HEK293 (cell line): ENCODE measurements at regions not wholly inside any gene's neighbourhood (a gene's known extent, or its start where the extent isn't known, plus 50 kb on each side); places are given as distances from the start of the nearest gene placed in this dataset.

Experiments
- CTCF ChIA-PET: fragments of 350-600 bp; formaldehyde crosslinking; extraction: SDS; loops from one replicate; lab custom pipeline; 2021; ENCODE audit warnings: antibody characterized with exemption; lab: Yijun Ruan, JAX
- POLR2A ChIA-PET: fragments of 300-600 bp; formaldehyde crosslinking; extraction: SDS; loops from one replicate; lab custom pipeline; 2020; ENCODE audit warnings: antibody characterized with exemption, inconsistent platforms; lab: Yijun Ruan, JAX
- H3K27ac ChIP-seq: fragments of 200-500 bp; sonication (Bioruptor generic); 2 replicates; pipeline ENCODE4 v1.5.1; 2014; ENCODE audit warnings: low read depth, low read length, control low read depth, inconsistent platforms; ENCODE audit errors: extremely low read depth
- H3K36me3 ChIP-seq, 2 experiments: fragments of 200-500 bp in 1 of 2; sonication (Bioruptor generic) in 1 of 2; 1 replicate in 1 of 2; 2 replicates in 1 of 2; pipeline ENCODE4 v1.5.1; 2014 to 2017; ENCODE audit warnings: inconsistent platforms in 2 of 2, low read length in 2 of 2; ENCODE audit not compliant: control insufficient read depth in 2 of 2, insufficient read depth in 1 of 2
- H3K4me1 ChIP-seq: fragments of 200-500 bp; sonication (Bioruptor generic); 2 replicates; pipeline ENCODE4 v1.5.1; 2014; ENCODE audit warnings: mild to moderate bottlenecking, low read length, inconsistent platforms; ENCODE audit not compliant: control insufficient read depth, insufficient read depth
- H3K4me3 ChIP-seq: 2 replicates; pipeline ENCODE4 v1.5.1; 2011; ENCODE audit warnings: low read depth, mild to moderate bottlenecking, control low read depth, low read length, moderate library complexity
- H3K9me3 ChIP-seq: fragments of 200-500 bp; sonication (Bioruptor generic); 2 replicates; pipeline ENCODE4 v1.5.1; 2014; ENCODE audit warnings: low read depth, low read length, inconsistent platforms; ENCODE audit not compliant: control insufficient read depth, insufficient read depth
- FEZF1 ChIP-seq: fragments of 450-650 bp; formaldehyde crosslinking; IDR thresholded peaks from 2 replicates; pipeline ENCODE4 v1.5.1; 2016; ENCODE audit warnings: missing biosample characterization, missing genetic modification characterization
- HOXD13 ChIP-seq: sonication (generic); formaldehyde crosslinking; IDR thresholded peaks from 2 replicates; pipeline ENCODE4 v1.8.0; 2022; ENCODE audit warnings: missing genetic modification reagents, borderline replicate concordance
- KLF10 ChIP-seq: fragments of 450-650 bp; IDR thresholded peaks from 2 replicates; pipeline ENCODE4 v1.5.1; 2018; ENCODE audit warnings: missing biosample characterization, mild to moderate bottlenecking, missing genetic modification characterization
- KLF16 ChIP-seq: fragments of 450-650 bp; formaldehyde crosslinking; IDR thresholded peaks from 2 replicates; pipeline ENCODE4 v1.5.1; 2017; ENCODE audit warnings: missing biosample characterization, missing genetic modification characterization
- REPIN1 ChIP-seq: fragments of 450-650 bp; formaldehyde crosslinking; IDR thresholded peaks from 2 replicates; pipeline ENCODE4 v1.5.1; 2017; ENCODE audit warnings: missing biosample characterization, missing genetic modification characterization, low read depth
- TCF7L2 ChIP-seq: IDR thresholded peaks from 2 replicates; pipeline ENCODE4 v1.6.1; 2011; ENCODE audit warnings: low read depth, mild to moderate bottlenecking, inconsistent platforms, low read length, moderate library complexity, borderline replicate concordance
- TRIM28 ChIP-seq: IDR thresholded peaks from 2 replicates; pipeline ENCODE4 v1.6.1; 2011; ENCODE audit warnings: low read length, control low read depth, borderline replicate concordance
- ZNF121 ChIP-seq: fragments of 450-650 bp; formaldehyde crosslinking; IDR thresholded peaks from 2 replicates; pipeline ENCODE4 v1.5.1; 2016; ENCODE audit warnings: missing biosample characterization, missing genetic modification characterization
- ZNF140 ChIP-seq: fragments of 450-650 bp; formaldehyde crosslinking; IDR thresholded peaks from 2 replicates; pipeline ENCODE4 v1.5.1; 2016; ENCODE audit warnings: missing biosample characterization, missing genetic modification characterization
- ZNF19 ChIP-seq: fragments of 450-650 bp; formaldehyde crosslinking; IDR thresholded peaks from 2 replicates; pipeline ENCODE4; 2016; ENCODE audit warnings: missing biosample characterization, missing genetic modification characterization, low read depth
- ZNF274 ChIP-seq, 2 experiments: fragments of 200-500 bp in 1 of 2; fragments of 450-650 bp in 1 of 2; sonication (Bioruptor generic) in 1 of 2; formaldehyde crosslinking in 1 of 2; IDR thresholded peaks; 2 replicates each; pipeline versions ENCODE4 v1.5.1 to v1.6.1; 2014 to 2016; ENCODE audit warnings: borderline replicate concordance in 1 of 2, inconsistent platforms in 1 of 2, low read length in 1 of 2, missing biosample characterization in 1 of 2, missing genetic modification characterization in 1 of 2
- ZNF324 ChIP-seq: fragments of 450-650 bp; formaldehyde crosslinking; IDR thresholded peaks from 2 replicates; pipeline ENCODE4 v1.5.1; 2016; ENCODE audit warnings: missing biosample characterization, missing genetic modification characterization
- ZNF513 ChIP-seq: fragments of 450-650 bp; IDR thresholded peaks from 2 replicates; pipeline ENCODE4 v1.5.1; 2018; ENCODE audit warnings: missing biosample characterization, missing genetic modification characterization
- ZNF623 ChIP-seq: fragments of 450-650 bp; formaldehyde crosslinking; IDR thresholded peaks from 2 replicates; pipeline ENCODE4 v1.5.1; 2016; ENCODE audit warnings: missing biosample characterization, missing genetic modification characterization
- ZNF629 ChIP-seq: fragments of 450-650 bp; formaldehyde crosslinking; IDR thresholded peaks from 2 replicates; pipeline ENCODE4 v1.5.1; 2017; ENCODE audit warnings: missing biosample characterization, missing genetic modification characterization
- TF ChIP-seq, protein P1 (sequence below): fragments of 450-650 bp; formaldehyde crosslinking; IDR thresholded peaks from 2 replicates; pipeline ENCODE4 v1.5.1; 2016; ENCODE audit warnings: missing biosample characterization, missing genetic modification characterization, borderline replicate concordance
- TF ChIP-seq, protein P2 (sequence below): fragments of 450-650 bp; formaldehyde crosslinking; IDR thresholded peaks from 2 replicates; pipeline ENCODE4 v1.5.1; 2016; ENCODE audit warnings: missing biosample characterization, missing genetic modification characterization
- TF ChIP-seq, protein P3 (sequence below): fragments of 450-650 bp; formaldehyde crosslinking; IDR thresholded peaks from 2 replicates; pipeline ENCODE4 v1.5.1; 2016; ENCODE audit warnings: missing biosample characterization, missing genetic modification characterization
- TF ChIP-seq, protein P4 (sequence below): fragments of 450-650 bp; formaldehyde crosslinking; IDR thresholded peaks from 2 replicates; pipeline ENCODE4 v1.5.1; 2017; ENCODE audit warnings: missing biosample characterization, missing genetic modification characterization
- TF ChIP-seq, protein P5 (sequence below): fragments of 450-650 bp; IDR thresholded peaks from 2 replicates; pipeline ENCODE4 v1.5.1; 2018; ENCODE audit warnings: missing biosample characterization, mild to moderate bottlenecking, missing genetic modification characterization

- TF ChIP-seq, protein P1, sequence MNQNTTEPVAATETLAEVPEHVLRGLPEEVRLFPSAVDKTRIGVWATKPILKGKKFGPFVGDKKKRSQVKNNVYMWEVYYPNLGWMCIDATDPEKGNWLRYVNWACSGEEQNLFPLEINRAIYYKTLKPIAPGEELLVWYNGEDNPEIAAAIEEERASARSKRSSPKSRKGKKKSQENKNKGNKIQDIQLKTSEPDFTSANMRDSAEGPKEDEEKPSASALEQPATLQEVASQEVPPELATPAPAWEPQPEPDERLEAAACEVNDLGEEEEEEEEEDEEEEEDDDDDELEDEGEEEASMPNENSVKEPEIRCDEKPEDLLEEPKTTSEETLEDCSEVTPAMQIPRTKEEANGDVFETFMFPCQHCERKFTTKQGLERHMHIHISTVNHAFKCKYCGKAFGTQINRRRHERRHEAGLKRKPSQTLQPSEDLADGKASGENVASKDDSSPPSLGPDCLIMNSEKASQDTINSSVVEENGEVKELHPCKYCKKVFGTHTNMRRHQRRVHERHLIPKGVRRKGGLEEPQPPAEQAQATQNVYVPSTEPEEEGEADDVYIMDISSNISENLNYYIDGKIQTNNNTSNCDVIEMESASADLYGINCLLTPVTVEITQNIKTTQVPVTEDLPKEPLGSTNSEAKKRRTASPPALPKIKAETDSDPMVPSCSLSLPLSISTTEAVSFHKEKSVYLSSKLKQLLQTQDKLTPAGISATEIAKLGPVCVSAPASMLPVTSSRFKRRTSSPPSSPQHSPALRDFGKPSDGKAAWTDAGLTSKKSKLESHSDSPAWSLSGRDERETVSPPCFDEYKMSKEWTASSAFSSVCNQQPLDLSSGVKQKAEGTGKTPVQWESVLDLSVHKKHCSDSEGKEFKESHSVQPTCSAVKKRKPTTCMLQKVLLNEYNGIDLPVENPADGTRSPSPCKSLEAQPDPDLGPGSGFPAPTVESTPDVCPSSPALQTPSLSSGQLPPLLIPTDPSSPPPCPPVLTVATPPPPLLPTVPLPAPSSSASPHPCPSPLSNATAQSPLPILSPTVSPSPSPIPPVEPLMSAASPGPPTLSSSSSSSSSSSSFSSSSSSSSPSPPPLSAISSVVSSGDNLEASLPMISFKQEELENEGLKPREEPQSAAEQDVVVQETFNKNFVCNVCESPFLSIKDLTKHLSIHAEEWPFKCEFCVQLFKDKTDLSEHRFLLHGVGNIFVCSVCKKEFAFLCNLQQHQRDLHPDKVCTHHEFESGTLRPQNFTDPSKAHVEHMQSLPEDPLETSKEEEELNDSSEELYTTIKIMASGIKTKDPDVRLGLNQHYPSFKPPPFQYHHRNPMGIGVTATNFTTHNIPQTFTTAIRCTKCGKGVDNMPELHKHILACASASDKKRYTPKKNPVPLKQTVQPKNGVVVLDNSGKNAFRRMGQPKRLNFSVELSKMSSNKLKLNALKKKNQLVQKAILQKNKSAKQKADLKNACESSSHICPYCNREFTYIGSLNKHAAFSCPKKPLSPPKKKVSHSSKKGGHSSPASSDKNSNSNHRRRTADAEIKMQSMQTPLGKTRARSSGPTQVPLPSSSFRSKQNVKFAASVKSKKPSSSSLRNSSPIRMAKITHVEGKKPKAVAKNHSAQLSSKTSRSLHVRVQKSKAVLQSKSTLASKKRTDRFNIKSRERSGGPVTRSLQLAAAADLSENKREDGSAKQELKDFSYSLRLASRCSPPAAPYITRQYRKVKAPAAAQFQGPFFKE (tag by site-specific recombination) = no peak
- TF ChIP-seq ZNF623 (tag by site-specific recombination) = no peak
- no peak for TF ChIP-seq ZNF629 (tag by site-specific recombination)
- TF ChIP-seq, protein P2, sequence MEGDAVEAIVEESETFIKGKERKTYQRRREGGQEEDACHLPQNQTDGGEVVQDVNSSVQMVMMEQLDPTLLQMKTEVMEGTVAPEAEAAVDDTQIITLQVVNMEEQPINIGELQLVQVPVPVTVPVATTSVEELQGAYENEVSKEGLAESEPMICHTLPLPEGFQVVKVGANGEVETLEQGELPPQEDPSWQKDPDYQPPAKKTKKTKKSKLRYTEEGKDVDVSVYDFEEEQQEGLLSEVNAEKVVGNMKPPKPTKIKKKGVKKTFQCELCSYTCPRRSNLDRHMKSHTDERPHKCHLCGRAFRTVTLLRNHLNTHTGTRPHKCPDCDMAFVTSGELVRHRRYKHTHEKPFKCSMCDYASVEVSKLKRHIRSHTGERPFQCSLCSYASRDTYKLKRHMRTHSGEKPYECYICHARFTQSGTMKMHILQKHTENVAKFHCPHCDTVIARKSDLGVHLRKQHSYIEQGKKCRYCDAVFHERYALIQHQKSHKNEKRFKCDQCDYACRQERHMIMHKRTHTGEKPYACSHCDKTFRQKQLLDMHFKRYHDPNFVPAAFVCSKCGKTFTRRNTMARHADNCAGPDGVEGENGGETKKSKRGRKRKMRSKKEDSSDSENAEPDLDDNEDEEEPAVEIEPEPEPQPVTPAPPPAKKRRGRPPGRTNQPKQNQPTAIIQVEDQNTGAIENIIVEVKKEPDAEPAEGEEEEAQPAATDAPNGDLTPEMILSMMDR = no peak
- TF ChIP-seq ZNF274 (IDR thresholded peaks at IDR 0.05; ENCODE audit: low read length) = no peak
- no peak for TF ChIP-seq ZNF274 (tag by site-specific recombination; IDR thresholded peaks at IDR 0.05; ENCODE audit: borderline replicate concordance)
- TF ChIP-seq, protein P3, sequence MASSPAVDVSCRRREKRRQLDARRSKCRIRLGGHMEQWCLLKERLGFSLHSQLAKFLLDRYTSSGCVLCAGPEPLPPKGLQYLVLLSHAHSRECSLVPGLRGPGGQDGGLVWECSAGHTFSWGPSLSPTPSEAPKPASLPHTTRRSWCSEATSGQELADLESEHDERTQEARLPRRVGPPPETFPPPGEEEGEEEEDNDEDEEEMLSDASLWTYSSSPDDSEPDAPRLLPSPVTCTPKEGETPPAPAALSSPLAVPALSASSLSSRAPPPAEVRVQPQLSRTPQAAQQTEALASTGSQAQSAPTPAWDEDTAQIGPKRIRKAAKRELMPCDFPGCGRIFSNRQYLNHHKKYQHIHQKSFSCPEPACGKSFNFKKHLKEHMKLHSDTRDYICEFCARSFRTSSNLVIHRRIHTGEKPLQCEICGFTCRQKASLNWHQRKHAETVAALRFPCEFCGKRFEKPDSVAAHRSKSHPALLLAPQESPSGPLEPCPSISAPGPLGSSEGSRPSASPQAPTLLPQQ (tag by site-specific recombination) = no peak
- TF ChIP-seq KLF10 (tag by site-specific recombination) = no peak
- TF ChIP-seq, all 188 proteins: peak for 0
Observed at GRCh38 chr7:53684693-53685092, 649.3 kb downstream of the POM121L12 start (continued).

DNA sequence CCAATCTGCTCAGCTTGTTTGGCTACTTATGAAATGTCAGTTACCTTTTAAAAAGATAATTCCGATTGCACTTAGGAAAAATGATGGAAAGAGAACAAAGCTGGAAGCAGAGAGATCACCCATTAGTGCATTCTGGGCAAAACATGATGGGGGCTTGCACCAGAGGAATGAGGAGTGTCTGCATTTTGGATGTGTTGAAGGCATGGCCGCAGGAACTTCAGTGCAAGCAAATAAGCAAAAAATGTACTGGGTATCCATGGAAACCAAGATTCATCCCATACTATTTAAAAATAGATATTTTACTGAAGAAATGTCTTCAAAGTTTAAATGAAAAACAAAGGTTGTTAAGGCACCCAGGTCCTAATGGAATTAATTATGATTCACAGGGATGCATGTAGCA, 655.0 kb downstream of the POM121L12 start:
- Histone ChIP-seq H3K36me3 (no peaks in the 10 kb centered on the region), H3K9me3 (no peaks in the 10 kb centered on the region), H3K4me3 (no peak overlapping the region), H3K27ac (no peak overlapping the region), H3K4me1 (no peaks in the 10 kb centered on the region)
- ChIA-PET POLR2A (no interaction called here), CTCF (no interaction called here)
- no peak for TF ChIP-seq ZNF121 (tag by site-specific recombination)
- no peak for TF ChIP-seq ZNF324
- TF ChIP-seq, protein P4, sequence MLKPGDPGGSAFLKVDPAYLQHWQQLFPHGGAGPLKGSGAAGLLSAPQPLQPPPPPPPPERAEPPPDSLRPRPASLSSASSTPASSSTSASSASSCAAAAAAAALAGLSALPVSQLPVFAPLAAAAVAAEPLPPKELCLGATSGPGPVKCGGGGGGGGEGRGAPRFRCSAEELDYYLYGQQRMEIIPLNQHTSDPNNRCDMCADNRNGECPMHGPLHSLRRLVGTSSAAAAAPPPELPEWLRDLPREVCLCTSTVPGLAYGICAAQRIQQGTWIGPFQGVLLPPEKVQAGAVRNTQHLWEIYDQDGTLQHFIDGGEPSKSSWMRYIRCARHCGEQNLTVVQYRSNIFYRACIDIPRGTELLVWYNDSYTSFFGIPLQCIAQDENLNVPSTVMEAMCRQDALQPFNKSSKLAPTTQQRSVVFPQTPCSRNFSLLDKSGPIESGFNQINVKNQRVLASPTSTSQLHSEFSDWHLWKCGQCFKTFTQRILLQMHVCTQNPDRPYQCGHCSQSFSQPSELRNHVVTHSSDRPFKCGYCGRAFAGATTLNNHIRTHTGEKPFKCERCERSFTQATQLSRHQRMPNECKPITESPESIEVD (tag by site-specific recombination) = no peak
- TF ChIP-seq KLF16 = no peak
- TF ChIP-seq HOXD13 (CRISPR knock-in tag) = no peak
- TF ChIP-seq TCF7L2 = no peak
- TF ChIP-seq TRIM28 = no peak
- TF ChIP-seq, protein P5, sequence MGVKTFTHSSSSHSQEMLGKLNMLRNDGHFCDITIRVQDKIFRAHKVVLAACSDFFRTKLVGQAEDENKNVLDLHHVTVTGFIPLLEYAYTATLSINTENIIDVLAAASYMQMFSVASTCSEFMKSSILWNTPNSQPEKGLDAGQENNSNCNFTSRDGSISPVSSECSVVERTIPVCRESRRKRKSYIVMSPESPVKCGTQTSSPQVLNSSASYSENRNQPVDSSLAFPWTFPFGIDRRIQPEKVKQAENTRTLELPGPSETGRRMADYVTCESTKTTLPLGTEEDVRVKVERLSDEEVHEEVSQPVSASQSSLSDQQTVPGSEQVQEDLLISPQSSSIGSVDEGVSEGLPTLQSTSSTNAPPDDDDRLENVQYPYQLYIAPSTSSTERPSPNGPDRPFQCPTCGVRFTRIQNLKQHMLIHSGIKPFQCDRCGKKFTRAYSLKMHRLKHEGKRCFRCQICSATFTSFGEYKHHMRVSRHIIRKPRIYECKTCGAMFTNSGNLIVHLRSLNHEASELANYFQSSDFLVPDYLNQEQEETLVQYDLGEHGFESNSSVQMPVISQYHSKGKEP (tag by site-specific recombination) = no peak
- no peak for TF ChIP-seq ZNF513 (tag by site-specific recombination)
- no peak for TF ChIP-seq ZNF19
- TF ChIP-seq FEZF1 (tag by site-specific recombination) = no peak
- no peak for TF ChIP-seq REPIN1 (tag by site-specific recombination)
- no peak for TF ChIP-seq ZNF140 (tag by site-specific recombination)
